HEK293T (cell line): ENCODE measurements at regions not wholly inside any gene's neighbourhood (a gene's known extent, or its start where the extent isn't known, plus 50 kb on each side); places are given as distances from the start of the nearest gene placed in this dataset.

Experiments
- CTCF ChIA-PET: fragments of 350-600 bp; formaldehyde crosslinking; extraction: SDS; loops from one replicate; lab custom pipeline; 2021; ENCODE audit warnings: antibody characterized with exemption, inconsistent platforms; lab: Yijun Ruan, JAX
- POLR2A ChIA-PET: fragments of 350-600 bp; formaldehyde crosslinking; extraction: SDS; loops from one replicate; lab custom pipeline; 2020; ENCODE audit warnings: antibody characterized with exemption, inconsistent platforms; lab: Yijun Ruan, JAX
- DNase-seq: peaks from one replicate; pipeline ENCODE4 v3.0.0; 2012; ENCODE audit warnings: mixed read lengths; ENCODE audit errors: extremely low spot score
- ARNT ChIP-seq: fragments of 450-650 bp; IDR thresholded peaks from 2 replicates; pipeline ENCODE4 v1.6.1; 2017; ENCODE audit warnings: mild to moderate bottlenecking
- BHLHE40 ChIP-seq: fragments of 450-650 bp; IDR thresholded peaks from 2 replicates; pipeline ENCODE4 v1.6.1; 2016; ENCODE audit warnings: mild to moderate bottlenecking, moderate library complexity, borderline replicate concordance
- CTBP1 ChIP-seq: fragments of 450-650 bp; IDR thresholded peaks from 2 replicates; pipeline ENCODE4 v1.6.1; 2016; ENCODE audit warnings: borderline replicate concordance
- ELF4 ChIP-seq: fragments of 450-650 bp; IDR thresholded peaks from 2 replicates; pipeline ENCODE4 v1.6.1; 2017; ENCODE audit warnings: antibody characterized with exemption
- FOXA1 ChIP-seq: fragments of 450-650 bp; IDR thresholded peaks from 2 replicates; pipeline ENCODE4 v1.6.1; 2016; ENCODE audit warnings: mild to moderate bottlenecking
- FOXK2 ChIP-seq: fragments of 450-650 bp; IDR thresholded peaks from 2 replicates; pipeline ENCODE4 v1.6.1; 2016; ENCODE audit warnings: mild to moderate bottlenecking
- FOXM1 ChIP-seq: fragments of 450-650 bp; IDR thresholded peaks from 2 replicates; pipeline ENCODE4 v1.6.1; 2017; ENCODE audit warnings: mild to moderate bottlenecking, borderline replicate concordance
- HDGF ChIP-seq: fragments of 450-650 bp; IDR thresholded peaks from 2 replicates; pipeline ENCODE4 v1.6.1; 2017; ENCODE audit warnings: antibody characterized with exemption, borderline replicate concordance
- L3MBTL2 ChIP-seq: fragments of 450-650 bp; conservative IDR thresholded peaks from 2 replicates; pipeline ENCODE4 v1.6.1; 2016; ENCODE audit warnings: mild to moderate bottlenecking
- LEF1 ChIP-seq: fragments of 450-650 bp; IDR thresholded peaks from 2 replicates; pipeline ENCODE4 v1.6.1; 2017; ENCODE audit warnings: mild to moderate bottlenecking, borderline replicate concordance
- NFRKB ChIP-seq: fragments of 450-650 bp; IDR thresholded peaks from 2 replicates; pipeline ENCODE4 v1.6.1; 2016; ENCODE audit warnings: mild to moderate bottlenecking, moderate library complexity
- SP1 ChIP-seq: fragments of 450-650 bp; IDR thresholded peaks from 2 replicates; pipeline ENCODE4 v1.6.1; 2017
- SUZ12 ChIP-seq: fragments of 450-650 bp; IDR thresholded peaks from 2 replicates; pipeline ENCODE4 v1.6.1; 2016; ENCODE audit warnings: mild to moderate bottlenecking
- TARDBP ChIP-seq: fragments of 450-650 bp; IDR thresholded peaks from 2 replicates; pipeline ENCODE4 v1.6.1; 2016
- ZNF384 ChIP-seq: fragments of 450-650 bp; IDR thresholded peaks from 2 replicates; pipeline ENCODE4 v1.6.1; 2016
- TF ChIP-seq, protein P1 (sequence below): fragments of 450-650 bp; IDR thresholded peaks from 2 replicates; pipeline ENCODE4 v1.6.1; 2016

DNA sequence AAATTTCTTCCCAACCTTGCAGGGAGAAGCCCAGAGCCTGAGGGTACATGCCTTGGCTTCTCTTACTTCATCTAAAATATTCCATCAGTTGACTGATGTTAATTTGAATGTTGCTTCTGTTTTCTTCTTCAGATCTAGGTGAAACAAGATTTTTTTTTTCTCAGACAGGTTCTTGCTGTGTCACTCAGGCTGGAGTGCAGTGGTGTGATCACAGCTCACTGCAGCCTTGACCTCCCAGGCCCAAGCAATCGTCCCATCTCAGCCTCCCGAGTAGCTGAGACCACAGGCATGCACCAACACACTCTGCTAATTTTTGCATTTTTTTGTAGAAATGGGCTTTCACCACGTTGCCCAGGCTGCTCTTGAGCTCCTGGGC is 62.1 kb upstream of the KLF3 start:
- ChIA-PET CTCF (interaction anchor here (0.7 kb wide), 1 partner anchor 534 kb away, joined by 3 read pairs; no protein-coding TSS in a partner anchor), POLR2A (no interaction called here)
- no peak for DNase-seq
- TF ChIP-seq BHLHE40 (no peak), SUZ12 (no peak), SP1 (no peak), L3MBTL2 (no peak), LEF1 (no peak), FOXM1 (no peak), FOXA1 (no peak), ZNF384 (no peak), NFRKB (no peak), ARNT (no peak), ELF4 (no peak), FOXK2 (no peak), HDGF (no peak), CTBP1 (no peak), TARDBP (no peak)
- TF ChIP-seq, protein P1, sequence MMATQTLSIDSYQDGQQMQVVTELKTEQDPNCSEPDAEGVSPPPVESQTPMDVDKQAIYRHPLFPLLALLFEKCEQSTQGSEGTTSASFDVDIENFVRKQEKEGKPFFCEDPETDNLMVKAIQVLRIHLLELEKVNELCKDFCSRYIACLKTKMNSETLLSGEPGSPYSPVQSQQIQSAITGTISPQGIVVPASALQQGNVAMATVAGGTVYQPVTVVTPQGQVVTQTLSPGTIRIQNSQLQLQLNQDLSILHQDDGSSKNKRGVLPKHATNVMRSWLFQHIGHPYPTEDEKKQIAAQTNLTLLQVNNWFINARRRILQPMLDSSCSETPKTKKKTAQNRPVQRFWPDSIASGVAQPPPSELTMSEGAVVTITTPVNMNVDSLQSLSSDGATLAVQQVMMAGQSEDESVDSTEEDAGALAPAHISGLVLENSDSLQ: no peak

DNA sequence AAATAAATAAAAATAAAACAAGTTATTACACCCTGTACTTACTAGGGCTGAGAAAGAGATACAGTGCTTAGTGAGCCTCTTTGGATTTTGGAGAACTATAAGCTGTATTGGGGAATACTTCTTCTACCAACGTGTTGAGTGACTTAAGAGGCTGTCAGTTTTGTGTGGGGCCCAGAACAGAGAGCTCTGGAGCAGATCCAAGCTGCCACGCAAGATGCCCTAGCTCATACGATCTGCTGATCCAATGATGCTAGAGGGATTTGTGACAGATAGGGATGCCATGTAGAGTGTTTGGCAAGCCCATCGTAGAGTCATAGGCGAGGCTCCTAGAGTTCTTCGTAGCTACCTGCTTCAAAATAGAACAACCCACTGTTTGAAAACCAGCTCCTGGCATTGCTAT is 60.3 kb upstream of the KLF3 start:
- no peak for DNase-seq
- no peak for TF ChIP-seq HDGF
- no peak for TF ChIP-seq BHLHE40
- POLR2A ChIA-PET: no interaction called here
- CTCF ChIA-PET: interaction anchor here (0.8 kb wide), 1 partner anchor 12 kb away, joined by 3 read pairs; no protein-coding TSS in a partner anchor

DNA sequence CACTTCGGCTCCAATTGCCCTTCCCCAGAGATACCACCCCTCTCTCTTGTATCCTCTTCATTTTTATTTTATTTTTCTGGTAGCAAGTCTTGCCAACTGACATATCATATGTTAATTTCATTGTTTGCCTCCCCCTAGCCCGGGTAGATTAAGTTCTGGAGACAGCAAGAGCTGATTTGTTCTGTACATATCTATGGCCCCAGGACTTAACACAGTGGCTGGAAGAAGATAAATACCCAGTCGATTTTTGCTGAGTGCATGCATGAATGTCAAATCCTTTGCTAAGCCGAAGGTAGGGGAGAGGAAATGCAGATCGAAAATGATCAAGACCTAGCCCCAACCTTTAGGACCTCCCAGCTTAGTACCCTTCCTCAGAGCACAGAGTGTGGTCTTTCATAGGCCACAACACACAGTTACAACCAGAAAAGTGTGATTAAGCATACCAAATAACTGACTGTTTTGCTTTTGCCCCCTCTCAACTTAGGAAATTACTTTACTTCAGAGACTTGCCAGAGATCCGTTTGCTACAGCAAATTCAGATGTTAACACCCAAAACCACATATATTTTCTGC is 58.7 kb upstream of the KLF3 start:
- DNase-seq: no peak
- ChIA-PET POLR2A (no interaction called here), CTCF (no interaction called here)
- TF ChIP-seq TARDBP: no peak

DNA sequence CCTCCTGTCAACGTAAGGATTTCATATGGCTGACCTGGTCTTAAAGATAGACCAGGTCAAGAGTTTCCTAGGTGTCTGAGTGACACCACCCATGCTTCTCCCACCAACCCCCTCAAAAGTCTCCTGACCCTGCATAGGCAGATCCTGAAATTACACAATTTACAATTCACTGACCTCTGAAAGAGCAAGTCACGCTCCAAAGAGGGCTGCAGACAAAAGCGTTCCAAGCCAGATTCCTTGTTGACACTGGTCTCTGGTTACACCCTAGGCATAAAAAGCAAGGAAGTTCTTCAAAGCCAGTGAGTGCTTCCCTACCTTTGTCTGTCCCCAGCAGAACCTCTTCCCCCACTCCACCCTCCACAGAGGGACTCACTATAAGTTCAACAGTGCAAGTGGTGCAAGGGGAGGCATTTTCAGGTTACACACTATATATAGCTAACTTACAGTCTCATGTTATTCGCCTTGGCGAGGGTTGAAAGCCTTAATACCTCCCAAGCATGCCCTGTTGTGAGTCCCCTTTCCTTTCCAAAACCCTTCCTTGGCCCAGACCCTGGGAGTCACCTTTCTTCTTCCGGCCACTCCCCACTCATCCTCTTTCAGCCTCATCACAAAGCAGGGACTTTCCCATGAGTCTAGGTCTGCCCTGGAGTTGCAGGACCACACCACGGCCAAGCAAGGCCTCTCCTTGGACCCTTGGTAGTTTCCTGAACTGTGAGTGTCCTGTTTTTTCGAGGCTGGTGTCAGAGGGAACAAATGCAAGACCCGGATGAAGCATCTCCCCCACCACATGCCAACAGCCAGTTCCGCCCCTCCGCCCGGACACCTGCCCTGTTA is 58.0 kb upstream of the KLF3 start:
- CTCF ChIA-PET: no interaction called here
- POLR2A ChIA-PET: no interaction called here
- TF ChIP-seq ZNF384 (no peak), FOXM1 (no peak), NFRKB (no peak), HDGF (no peak), ELF4 (no peak), CTBP1 (no peak), SP1 (no peak), BHLHE40 (no peak), TARDBP (no peak), LEF1 (no peak), FOXA1 (no peak), ARNT (no peak)
- DNase-seq: no peak

DNA sequence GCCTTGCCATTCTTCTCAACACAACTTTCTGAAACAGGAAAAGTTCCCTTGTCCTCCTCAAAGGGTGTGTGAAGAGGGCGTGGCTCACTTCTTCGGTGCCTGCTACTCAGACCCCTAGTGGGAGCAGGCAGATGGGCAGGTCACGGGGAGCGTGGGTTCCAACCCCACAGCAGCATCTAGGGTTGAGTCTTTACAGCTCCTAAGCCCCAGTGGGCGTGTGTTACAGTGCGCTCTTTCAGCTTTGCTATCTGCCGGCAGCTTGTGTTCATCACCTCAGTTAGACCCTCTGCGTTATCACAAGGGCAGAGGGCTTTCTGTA is 57.5 kb upstream of the KLF3 start:
- no peak for DNase-seq
- TF ChIP-seq CTBP1 (no peak), FOXA1 (no peak), SUZ12 (no peak), SP1 (no peak), NFRKB (no peak), FOXK2 (no peak), ZNF384 (no peak), LEF1 (no peak), HDGF (no peak), ELF4 (no peak), BHLHE40 (no peak), L3MBTL2 (no peak), ARNT (no peak), TARDBP (no peak), FOXM1 (no peak)
- TF ChIP-seq, protein P1: no peak
- ChIA-PET CTCF (no interaction called here), POLR2A (no interaction called here)

DNA sequence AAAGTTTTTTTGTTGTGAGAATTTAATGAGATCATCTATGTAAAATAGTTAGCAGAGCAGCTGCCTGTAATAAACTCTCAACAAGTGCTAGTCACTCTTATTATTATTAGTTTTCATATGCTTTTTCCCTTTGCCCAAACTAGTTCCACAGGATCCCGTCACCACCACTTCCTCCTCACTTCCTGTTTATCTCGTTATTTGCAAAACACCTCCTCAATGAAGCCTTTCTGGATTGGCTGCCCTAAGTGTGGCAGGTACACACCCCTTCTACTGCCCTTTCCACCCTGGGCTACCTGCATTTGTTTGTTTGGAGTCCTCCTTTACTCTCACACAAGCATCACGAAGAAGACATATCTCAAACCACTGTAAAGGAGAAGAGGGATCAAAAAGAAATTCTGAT is 54.4 kb upstream of the KLF3 start:
- no peak for DNase-seq
- TF ChIP-seq NFRKB (no peak), ELF4 (no peak), CTBP1 (no peak), FOXK2 (no peak), LEF1 (no peak), SUZ12 (no peak), L3MBTL2 (no peak), FOXM1 (no peak), TARDBP (no peak), ARNT (no peak), HDGF (no peak), BHLHE40 (no peak)
- TF ChIP-seq, protein P1: no peak
- POLR2A ChIA-PET: no interaction called here
- CTCF ChIA-PET: no interaction called here
